GM23338 (cell line): ENCODE measurements at regions not wholly inside any gene's neighbourhood (a gene's known extent, or its start where the extent isn't known, plus 50 kb on each side); places are given as distances from the start of the nearest gene placed in this dataset.

Source experiments
- ATAC-seq: fragments of 200-7000 bp; cut with Tn5 transposase; 3 replicates; pipeline ENCODE4 v1.9.1; 2020
- DNase-seq: peaks from one replicate; pipeline ENCODE4 v3.0.0-alpha.2; 2015; ENCODE audit warnings: low spot score
- H2AFZ ChIP-seq: fragments of 200-600 bp; sonication (generic); 2 replicates; pipeline ENCODE4 v1.8.0; 2016; ENCODE audit warnings: antibody characterized with exemption, mild to moderate bottlenecking, moderate library complexity
- H3F3A ChIP-seq: fragments of 200-600 bp; sonication (generic); replicated peaks from 2 replicates; pipeline ENCODE4 v1.8.0; 2017; ENCODE audit warnings: antibody characterized with exemption, mixed run types, low read depth
- H3K27ac ChIP-seq: fragments of 200-600 bp; sonication (generic); 2 replicates; pipeline ENCODE4 v1.6.1; 2016; ENCODE audit warnings: low read depth
- H3K27me3 ChIP-seq: fragments of 200-600 bp; sonication (generic); 2 replicates; pipeline ENCODE4 v1.8.0; 2016; ENCODE audit warnings: mild to moderate bottlenecking, mixed run types, moderate library complexity; ENCODE audit not compliant: insufficient read depth
- H3K36me3 ChIP-seq: fragments of 200-600 bp; sonication (generic); 2 replicates; pipeline ENCODE4 v1.8.0; 2016; ENCODE audit warnings: mild to moderate bottlenecking; ENCODE audit not compliant: insufficient read depth
- H3K4me1 ChIP-seq: fragments of 200-600 bp; sonication (generic); 2 replicates; pipeline ENCODE4 v1.8.0; 2016; ENCODE audit warnings: mild to moderate bottlenecking, moderate library complexity; ENCODE audit not compliant: insufficient read depth
- H3K4me2 ChIP-seq: fragments of 200-600 bp; sonication (generic); 2 replicates; pipeline ENCODE4 v1.7.1; 2017; ENCODE audit warnings: mixed run types
- H3K4me3 ChIP-seq: fragments of 200-600 bp; sonication (generic); 2 replicates; pipeline ENCODE4 v1.6.1; 2016; ENCODE audit warnings: mixed run types
- H3K79me2 ChIP-seq: fragments of 200-600 bp; sonication (generic); replicated peaks from 2 replicates; pipeline ENCODE4 v1.8.0; 2017; ENCODE audit warnings: mild to moderate bottlenecking; ENCODE audit not compliant: insufficient read depth
- H3K9me2 ChIP-seq: fragments of 200-600 bp; sonication (generic); 2 replicates; pipeline ENCODE4 v1.8.0; 2017; ENCODE audit not compliant: insufficient read depth
- H4K20me1 ChIP-seq: fragments of 200-600 bp; sonication (generic); replicated peaks from 2 replicates; pipeline ENCODE4 v1.8.0; 2017; ENCODE audit warnings: mild to moderate bottlenecking; ENCODE audit not compliant: insufficient read depth
- H3K27ac Mint-ChIP-seq: 2 replicates; pipeline ENCODE4 v1.8.0; 2020; ENCODE audit warnings: inconsistent platforms, mild to moderate bottlenecking, moderate library complexity, mixed read lengths
- H3K27me3 Mint-ChIP-seq: 3 replicates; pipeline ENCODE4 v1.8.0; 2022; ENCODE audit warnings: low read depth, mild to moderate bottlenecking, moderate library complexity, mixed read lengths, inconsistent platforms; ENCODE audit not compliant: insufficient read depth, poor library complexity
- H3K36me3 Mint-ChIP-seq: 3 replicates; pipeline ENCODE4 v1.8.0; 2021; ENCODE audit warnings: low read depth, mild to moderate bottlenecking, inconsistent platforms, moderate library complexity, mixed read lengths
- H3K4me1 Mint-ChIP-seq: 3 replicates; pipeline ENCODE4 v1.8.0; 2020; ENCODE audit warnings: mild to moderate bottlenecking, inconsistent platforms, mixed read lengths
- H3K4me3 Mint-ChIP-seq: 3 replicates; pipeline ENCODE4 v1.8.0; 2021; ENCODE audit warnings: moderate library complexity, mild to moderate bottlenecking, inconsistent platforms, mixed read lengths
- H3K9me3 Mint-ChIP-seq: 3 replicates; pipeline ENCODE4 v1.8.0; 2020; ENCODE audit warnings: moderate library complexity, mild to moderate bottlenecking, inconsistent platforms, mixed read lengths
- CTCF ChIP-seq, 2 experiments: fragments of 200-600 bp in 1 of 2; sonication (generic) in 1 of 2; conservative IDR thresholded peaks; 2 replicates each; pipeline versions ENCODE4 v1.5.1 to v1.6.1; 2016 to 2017; ENCODE audit warnings: antibody characterized with exemption in 2 of 2, low read depth in 2 of 2, mild to moderate bottlenecking in 2 of 2, moderate library complexity in 1 of 2
- NANOG ChIP-seq: IDR thresholded peaks from 2 replicates; pipeline ENCODE4 v1.6.1; 2016; ENCODE audit warnings: antibody characterized with exemption, borderline replicate concordance
- ZNF114 ChIP-seq: fragments of 250-450 bp; sonication (Bioruptor Pico); IDR thresholded peaks from 2 replicates; pipeline ENCODE4 v1.5.0; 2020; ENCODE audit warnings: mild to moderate bottlenecking, moderate library complexity
- TF ChIP-seq, protein P1 (sequence below): fragments of 250-450 bp; sonication (Bioruptor Pico); IDR thresholded peaks from 2 replicates; pipeline ENCODE4 v1.5.0; 2020; ENCODE audit warnings: mild to moderate bottlenecking, moderate library complexity

- TF ChIP-seq, protein P1, sequence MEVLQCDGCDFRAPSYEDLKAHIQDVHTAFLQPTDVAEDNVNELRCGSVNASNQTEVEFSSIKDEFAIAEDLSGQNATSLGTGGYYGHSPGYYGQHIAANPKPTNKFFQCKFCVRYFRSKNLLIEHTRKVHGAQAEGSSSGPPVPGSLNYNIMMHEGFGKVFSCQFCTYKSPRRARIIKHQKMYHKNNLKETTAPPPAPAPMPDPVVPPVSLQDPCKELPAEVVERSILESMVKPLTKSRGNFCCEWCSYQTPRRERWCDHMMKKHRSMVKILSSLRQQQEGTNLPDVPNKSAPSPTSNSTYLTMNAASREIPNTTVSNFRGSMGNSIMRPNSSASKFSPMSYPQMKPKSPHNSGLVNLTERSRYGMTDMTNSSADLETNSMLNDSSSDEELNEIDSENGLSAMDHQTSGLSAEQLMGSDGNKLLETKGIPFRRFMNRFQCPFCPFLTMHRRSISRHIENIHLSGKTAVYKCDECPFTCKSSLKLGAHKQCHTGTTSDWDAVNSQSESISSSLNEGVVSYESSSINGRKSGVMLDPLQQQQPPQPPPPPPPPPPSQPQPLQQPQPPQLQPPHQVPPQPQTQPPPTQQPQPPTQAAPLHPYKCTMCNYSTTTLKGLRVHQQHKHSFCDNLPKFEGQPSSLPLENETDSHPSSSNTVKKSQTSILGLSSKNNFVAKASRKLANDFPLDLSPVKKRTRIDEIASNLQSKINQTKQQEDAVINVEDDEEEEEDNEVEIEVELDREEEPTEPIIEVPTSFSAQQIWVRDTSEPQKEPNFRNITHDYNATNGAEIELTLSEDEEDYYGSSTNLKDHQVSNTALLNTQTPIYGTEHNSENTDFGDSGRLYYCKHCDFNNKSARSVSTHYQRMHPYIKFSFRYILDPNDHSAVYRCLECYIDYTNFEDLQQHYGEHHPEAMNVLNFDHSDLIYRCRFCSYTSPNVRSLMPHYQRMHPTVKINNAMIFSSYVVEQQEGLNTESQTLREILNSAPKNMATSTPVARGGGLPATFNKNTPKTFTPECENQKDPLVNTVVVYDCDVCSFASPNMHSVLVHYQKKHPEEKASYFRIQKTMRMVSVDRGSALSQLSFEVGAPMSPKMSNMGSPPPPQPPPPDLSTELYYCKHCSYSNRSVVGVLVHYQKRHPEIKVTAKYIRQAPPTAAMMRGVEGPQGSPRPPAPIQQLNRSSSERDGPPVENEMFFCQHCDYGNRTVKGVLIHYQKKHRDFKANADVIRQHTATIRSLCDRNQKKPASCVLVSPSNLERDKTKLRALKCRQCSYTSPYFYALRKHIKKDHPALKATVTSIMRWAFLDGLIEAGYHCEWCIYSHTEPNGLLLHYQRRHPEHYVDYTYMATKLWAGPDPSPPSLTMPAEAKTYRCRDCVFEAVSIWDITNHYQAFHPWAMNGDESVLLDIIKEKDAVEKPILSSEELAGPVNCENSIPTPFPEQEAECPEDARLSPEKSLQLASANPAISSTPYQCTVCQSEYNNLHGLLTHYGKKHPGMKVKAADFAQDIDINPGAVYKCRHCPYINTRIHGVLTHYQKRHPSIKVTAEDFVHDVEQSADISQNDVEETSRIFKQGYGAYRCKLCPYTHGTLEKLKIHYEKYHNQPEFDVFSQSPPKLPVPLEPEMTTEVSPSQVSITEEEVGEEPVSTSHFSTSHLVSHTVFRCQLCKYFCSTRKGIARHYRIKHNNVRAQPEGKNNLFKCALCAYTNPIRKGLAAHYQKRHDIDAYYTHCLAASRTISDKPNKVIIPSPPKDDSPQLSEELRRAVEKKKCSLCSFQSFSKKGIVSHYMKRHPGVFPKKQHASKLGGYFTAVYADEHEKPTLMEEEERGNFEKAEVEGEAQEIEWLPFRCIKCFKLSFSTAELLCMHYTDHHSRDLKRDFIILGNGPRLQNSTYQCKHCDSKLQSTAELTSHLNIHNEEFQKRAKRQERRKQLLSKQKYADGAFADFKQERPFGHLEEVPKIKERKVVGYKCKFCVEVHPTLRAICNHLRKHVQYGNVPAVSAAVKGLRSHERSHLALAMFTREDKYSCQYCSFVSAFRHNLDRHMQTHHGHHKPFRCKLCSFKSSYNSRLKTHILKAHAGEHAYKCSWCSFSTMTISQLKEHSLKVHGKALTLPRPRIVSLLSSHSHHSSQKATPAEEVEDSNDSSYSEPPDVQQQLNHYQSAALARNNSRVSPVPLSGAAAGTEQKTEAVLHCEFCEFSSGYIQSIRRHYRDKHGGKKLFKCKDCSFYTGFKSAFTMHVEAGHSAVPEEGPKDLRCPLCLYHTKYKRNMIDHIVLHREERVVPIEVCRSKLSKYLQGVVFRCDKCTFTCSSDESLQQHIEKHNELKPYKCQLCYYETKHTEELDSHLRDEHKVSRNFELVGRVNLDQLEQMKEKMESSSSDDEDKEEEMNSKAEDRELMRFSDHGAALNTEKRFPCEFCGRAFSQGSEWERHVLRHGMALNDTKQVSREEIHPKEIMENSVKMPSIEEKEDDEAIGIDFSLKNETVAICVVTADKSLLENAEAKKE (CRISPR knock-in tag) = no peak
- TF ChIP-seq CTCF (conservative IDR thresholded peaks at IDR 0.05; ENCODE audit: low read depth in 2 of 2) = no peak
- TF ChIP-seq ZNF114 (CRISPR knock-in tag) = no peak
- no peak for TF ChIP-seq NANOG
Observed at GRCh38 chr10:4710858-4711257, 115.1 kb upstream of the AKR1E2 start (continued).

DNA sequence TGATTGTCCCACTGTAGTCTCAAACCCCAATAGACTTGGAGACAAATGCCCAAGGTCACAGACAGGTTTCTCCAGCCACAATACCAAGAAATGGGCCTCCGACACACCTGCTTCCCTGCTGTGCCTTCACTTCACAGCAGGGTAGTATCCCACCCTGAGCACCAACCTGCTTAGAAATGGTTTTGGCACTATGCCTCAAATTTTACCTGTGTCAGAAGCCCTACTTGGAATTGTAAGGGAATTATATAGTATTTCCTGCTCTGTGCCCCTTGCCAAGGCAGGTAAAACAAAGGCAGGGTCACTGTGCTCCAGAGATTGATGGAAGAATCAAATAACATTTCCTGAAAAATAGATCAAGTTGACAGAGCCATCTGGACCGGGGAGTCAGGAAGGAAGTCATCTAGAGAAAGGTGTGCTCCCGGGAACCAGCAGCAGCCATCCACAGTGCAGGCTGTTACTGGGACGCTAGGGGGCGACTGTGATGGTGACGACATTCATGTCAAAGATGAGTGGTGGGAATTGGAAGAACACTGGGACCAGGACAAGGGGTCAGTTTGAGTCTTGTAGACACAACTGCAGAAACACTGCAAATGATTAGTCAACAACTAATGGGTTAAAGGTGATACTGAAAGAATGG, 117.8 kb upstream of the AKR1E2 start:
- no peaks in the 10 kb centered on the region for H3K27me3 Mint-ChIP-seq
- no peaks in the 10 kb centered on the region for H3K79me2 ChIP-seq
- no peaks in the 10 kb centered on the region for H3K9me3 Mint-ChIP-seq
- ATAC-seq = peak; percentile 93
- no peaks in the 10 kb centered on the region for H3F3A ChIP-seq
- no peaks in the 10 kb centered on the region for H3K4me1 Mint-ChIP-seq
- no peak overlapping the region for H3K27ac Mint-ChIP-seq
- no peak overlapping the region for H3K27ac ChIP-seq
- no peaks in the 10 kb centered on the region for H3K36me3 ChIP-seq
- no peak overlapping the region for H3K4me3 ChIP-seq
- no peaks in the 10 kb centered on the region for H3K4me1 ChIP-seq
- H3K4me2 ChIP-seq = no peak overlapping the region
- H3K36me3 Mint-ChIP-seq = no peaks in the 10 kb centered on the region
- H4K20me1 ChIP-seq = no peaks in the 10 kb centered on the region
- H3K27me3 ChIP-seq = no peaks in the 10 kb centered on the region
- peak; percentile 82 for DNase-seq
- H2AFZ ChIP-seq = 0 out of 2 replicates have a peak overlapping the region, but pooled peaks have one; percentile 7
- no peaks in the 10 kb centered on the region; the same call in 1 of the 2 replicates for H3K9me2 ChIP-seq
- no peak overlapping the region for H3K4me3 Mint-ChIP-seq
- TF ChIP-seq CTCF (conservative IDR thresholded peaks at IDR 0.05; ENCODE audit: low read depth in 2 of 2) = peak; percentile 89 to 92
